ENCODE measurements at regions not wholly inside any gene's neighbourhood (a gene's known extent, or its start where the extent isn't known, plus 50 kb on each side); places are given as distances from the start of the nearest gene placed in this dataset.

- no peak for DNase-seq
Measured at GRCh38 chr4:122203407-122203806, 51.3 kb downstream of the BLTP1 start.

GRCh38 chr4:122205687-122206086 is 53.6 kb downstream of the BLTP1 start:
- DNase-seq = no peak

GRCh38 chr4:122212880-122213279 is 60.7 kb downstream of the BLTP1 start:
- no peak for DNase-seq

GRCh38 chr4:122218762-122219161 is 66.6 kb downstream of the BLTP1 start:
- no peak for DNase-seq

GRCh38 chr4:122219356-122219755 is 67.2 kb downstream of the BLTP1 start:
- no peak for DNase-seq

GRCh38 chr4:122221322-122221721 is 69.2 kb downstream of the BLTP1 start:
- no peak for DNase-seq

GRCh38 chr4:122224348-122224747 is 72.2 kb downstream of the BLTP1 start:
- DNase-seq = peak; percentile 1

- no peak for DNase-seq
Measured at GRCh38 chr4:122227202-122227601, 75.1 kb downstream of the BLTP1 start.

- DNase-seq = no peak
Measured at GRCh38 chr4:122229857-122230256, 77.7 kb downstream of the BLTP1 start.

- no peak for DNase-seq
Measured at GRCh38 chr4:122232633-122233032, 80.5 kb downstream of the BLTP1 start.

GRCh38 chr4:122234686-122235085 is 82.6 kb downstream of the BLTP1 start:
- no peak for DNase-seq

- no peak for DNase-seq
Measured at GRCh38 chr4:122243785-122244184, 91.7 kb downstream of the BLTP1 start.

- DNase-seq = no peak
Measured at GRCh38 chr4:122244764-122245163, 92.6 kb downstream of the BLTP1 start.

- DNase-seq = no peak
Measured at GRCh38 chr4:122246551-122246950, 94.4 kb downstream of the BLTP1 start.

GRCh38 chr4:122249357-122249756 is 97.2 kb downstream of the BLTP1 start:
- DNase-seq = no peak

GRCh38 chr4:122252584-122252983 is 100.5 kb downstream of the BLTP1 start:
- DNase-seq = no peak

GRCh38 chr4:122259849-122260248 is 107.7 kb downstream of the BLTP1 start:
- DNase-seq = no peak

GRCh38 chr4:122276359-122276758 is 102.5 kb upstream of the ADAD1 start:
- DNase-seq = no peak

GRCh38 chr4:122278976-122279375 is 99.8 kb upstream of the ADAD1 start:
- no peak for DNase-seq

GRCh38 chr4:122279670-122280069 is 99.1 kb upstream of the ADAD1 start:
- no peak for DNase-seq

GRCh38 chr4:122285285-122285684 is 93.5 kb upstream of the ADAD1 start:
- no peak for DNase-seq

- no peak for DNase-seq
Measured at GRCh38 chr4:122293374-122294365, 85.1 kb upstream of the ADAD1 start.

- no peak for DNase-seq
Measured at GRCh38 chr4:122297694-122298093, 81.1 kb upstream of the ADAD1 start.

- DNase-seq = no peak
Measured at GRCh38 chr4:122300776-122301175, 78.0 kb upstream of the ADAD1 start.

GRCh38 chr4:122305853-122306252 is 73.0 kb upstream of the ADAD1 start:
- DNase-seq = no peak

Data from stimulated activated CD4-positive, alpha-beta T cell treated with anti-CD3 and anti-CD28 coated beads, Interleukin-4, amount 100 ng/mL, for 1 hour (primary cell).